ENCODE measurements at regions not wholly inside any gene's neighbourhood (a gene's known extent, or its start where the extent isn't known, plus 50 kb on each side); places are given as distances from the start of the nearest gene placed in this dataset.

DNA sequence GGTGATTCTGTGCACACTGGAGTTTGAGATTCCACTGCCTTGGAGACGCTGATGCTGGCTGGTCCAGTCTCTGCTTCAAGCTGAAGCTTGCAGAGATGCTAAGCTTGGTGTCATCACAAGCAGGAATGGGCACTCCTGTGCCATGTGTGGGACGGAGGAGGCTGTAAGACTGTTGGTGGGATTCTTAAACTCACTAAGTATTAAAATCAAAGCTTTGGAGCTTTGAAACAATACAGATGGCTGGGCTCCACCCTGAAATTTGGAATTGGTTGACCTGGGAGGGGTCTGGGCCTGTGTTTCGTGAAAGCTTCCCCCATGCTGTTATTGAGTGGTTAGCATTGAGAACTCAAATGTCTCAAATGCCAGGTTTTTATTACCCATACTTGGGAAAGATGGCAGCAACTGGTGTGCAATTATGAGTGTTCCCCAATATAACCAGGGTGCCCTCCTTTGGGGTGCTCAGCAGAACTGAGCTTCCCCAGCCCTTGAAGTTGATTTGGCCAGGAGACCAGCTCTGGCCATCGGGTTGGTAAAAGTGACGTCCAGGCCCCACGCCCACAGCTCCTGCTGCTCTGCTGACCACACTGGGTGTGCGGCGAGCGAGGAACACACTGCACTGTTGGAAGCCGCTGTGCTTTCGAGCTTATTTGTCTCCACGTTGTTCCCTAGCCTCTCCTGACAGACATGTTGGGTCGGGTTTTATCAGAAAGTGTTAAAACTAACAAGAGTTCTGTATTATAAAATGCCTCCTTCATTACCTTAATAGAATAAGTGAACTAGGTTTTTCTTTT, 377.7 kb downstream of the GLRX3 start:
- dilution Hi-C loops (cut with HindIII; ENCODE audit: low sequenced_read_pairs, unreplicated experiment) (no loop called here), in situ Hi-C loops (cut with MboI; ENCODE audit: low sequenced_read_pairs) (no loop called here), intact Hi-C loops (cut with micrococcal nuclease) (no loop called here)
- H3K79me1 ChIP-seq (ENCODE audit: low read depth in 1 of 2, low read length in 2 of 2) = no peaks in the 10 kb centered on the region
- H4K20me1 ChIP-seq (ENCODE audit: insufficient read depth, low read length) = no peaks in the 10 kb centered on the region
- CTCF ChIA-PET = interaction anchor here (0.6 kb wide), 1 partner anchor 72 kb away, joined by 4 read pairs; no protein-coding TSS in a partner anchor
- H3K9me1 ChIP-seq (ENCODE audit: insufficient read depth, low read length) = no peaks in the 10 kb centered on the region
- H2BK5ac ChIP-seq (ENCODE audit: low read depth, low read length, poor library complexity, severe bottlenecking) = no peak overlapping the region
- H4K5ac ChIP-seq (ENCODE audit: low read depth, low read length) = no peak overlapping the region
- H3K27me3 ChIP-seq (ENCODE audit: control insufficient read depth, insufficient read depth, low read length) = no peaks in the 10 kb centered on the region
- no peaks in the 10 kb centered on the region for H3K36me3 ChIP-seq (ENCODE audit: control insufficient read depth, insufficient read depth, low read length)
- DNase-seq = no peak
- H3K4me2 ChIP-seq (ENCODE audit: low read depth, low read length) = no peak overlapping the region
- no TSS peak for BruUV-seq (replicated peaks)
- no peak overlapping the region for H2AK9ac ChIP-seq (replicated peaks; ENCODE audit: low read depth, low read length, poor library complexity)
- no peak overlapping the region for H3K9ac ChIP-seq (ENCODE audit: low read depth, low read length)
- no peak overlapping the region for H2BK120ac ChIP-seq (ENCODE audit: low read depth, low read length)
- no peak overlapping the region for H2AFZ ChIP-seq (replicated peaks; ENCODE audit: low read length, poor library complexity)
- H3K4me1 ChIP-seq (ENCODE audit: control insufficient read depth, insufficient read depth, low read length) = no peaks in the 10 kb centered on the region
- no peak overlapping the region for H3K27ac ChIP-seq (ENCODE audit: insufficient read depth, low read length)
- no peak overlapping the region for H3K14ac ChIP-seq (replicated peaks; ENCODE audit: low read depth, low read length)
- H3K18ac ChIP-seq (ENCODE audit: low read depth, low read length) = no peak overlapping the region
- H3K4ac ChIP-seq (ENCODE audit: low read depth, low read length) = no peak overlapping the region
- ATAC-seq (ENCODE audit: low read depth) = no peak
- H4K8ac ChIP-seq (ENCODE audit: low read depth in 2 of 2, low read length in 2 of 2) = no peak overlapping the region
- 22% methylated on average over 3 of the region's 13 CpGs; no CpG with 5 or more reads in 1 of the 2 experiments for WGBS, 2 experiments (ENCODE audit: extremely low coverage in 2 of 2, insufficient read length in 1 of 2)
- no peak overlapping the region for H3K4me3 ChIP-seq (ENCODE audit: insufficient read depth, low read depth, low read length)
- TF ChIP-seq MXI1 (IDR thresholded peaks at IDR 0.05; ENCODE audit: borderline replicate concordance, low read depth, low read length) (no peak), NFE2L2 (IDR thresholded peaks at IDR 0.05; ENCODE audit: low read depth, low read length) (no peak), MAFK (IDR thresholded peaks at IDR 0.05; ENCODE audit: low read depth, low read length) (no peak), FOS (IDR thresholded peaks at IDR 0.05; ENCODE audit: low read depth, low read length) (no peak), POLR2A (IDR thresholded peaks at IDR 0.05; ENCODE audit: low read depth, low read length) (no peak), RAD21 (IDR thresholded peaks at IDR 0.05; ENCODE audit: low read length) (no peak), MAZ (IDR thresholded peaks at IDR 0.05; ENCODE audit: borderline replicate concordance, low read depth, low read length) (no peak), RCOR1 (IDR thresholded peaks at IDR 0.05; ENCODE audit: insufficient replicate concordance, low read length) (no peak)
- H2BK15ac ChIP-seq (ENCODE audit: low read depth, low read length) = no peak overlapping the region
- H3K23ac ChIP-seq (ENCODE audit: low read depth, low read length) = no peak overlapping the region
- no peak overlapping the region for H2BK20ac ChIP-seq (ENCODE audit: low read depth, low read length)
- POLR2A ChIA-PET (ENCODE audit: unreplicated experiment) = no interaction called here
- no peak overlapping the region for H2AK5ac ChIP-seq (ENCODE audit: low read depth, low read length)
- H3K9me3 ChIP-seq (ENCODE audit: control insufficient read depth, insufficient read depth, low read length) = peaks cover 61% of the 10 kb centered on the region
- no peak overlapping the region for H3K56ac ChIP-seq (ENCODE audit: extremely low read depth, insufficient read depth, low read length)
- no peak overlapping the region for H4K91ac ChIP-seq (ENCODE audit: insufficient read depth, low read depth, low read length)
